Spleen (tissue), 11 donors: ENCODE measurements at regions not wholly inside any gene's neighbourhood (a gene's known extent, or its start where the extent isn't known, plus 50 kb on each side); places are given as distances from the start of the nearest gene placed in this dataset.

Experiments used
- DNase-seq: peaks from one replicate; pipeline ENCODE4 v3.0.0-alpha.2; 2020
- H3K27ac ChIP-seq, 8 donors: fragments of 200-600 bp; sonication (generic) in 7 of 8; 1 replicate in 4 of 8; 2 replicates in 4 of 8; pipeline versions ENCODE4 v1.5.0 to v1.8.0; 2016 to 2021; ENCODE audit warnings: inconsistent platforms in 4 of 8, mild to moderate bottlenecking in 4 of 8, moderate library complexity in 1 of 8
- H3K27me3 ChIP-seq, 7 donors: fragments of 200-600 bp; sonication (generic) in 6 of 7; replicated peaks in 1 of 7; 1 replicate in 4 of 7; 2 replicates in 3 of 7; pipeline versions ENCODE4 v1.5.0 to v1.8.0; 2016 to 2021; ENCODE audit warnings: inconsistent platforms in 3 of 7, mild to moderate bottlenecking in 1 of 7
- H3K36me3 ChIP-seq, 6 donors: fragments of 200-600 bp; sonication (generic) in 5 of 6; 1 replicate in 4 of 6; 2 replicates in 2 of 6; pipeline versions ENCODE4 v1.5.0 to v1.8.0; 2016 to 2021; ENCODE audit warnings: inconsistent platforms in 2 of 6
- H3K4me1 ChIP-seq, 6 donors: fragments of 200-600 bp; sonication (generic) in 5 of 6; 1 replicate in 3 of 6; 2 replicates in 3 of 6; pipeline versions ENCODE4 v1.5.0 to v1.8.0; 2016 to 2021; ENCODE audit warnings: inconsistent platforms in 3 of 6
- H3K4me3 ChIP-seq, 8 donors: fragments of 200-600 bp; sonication (generic) in 7 of 8; 1 replicate in 4 of 8; 2 replicates in 4 of 8; pipeline versions ENCODE4 v1.5.0 to v1.8.0; 2016 to 2021; ENCODE audit warnings: inconsistent platforms in 4 of 8, mild to moderate bottlenecking in 4 of 8, moderate library complexity in 2 of 8
- H3K9me3 ChIP-seq, 8 donors: fragments of 200-600 bp; sonication (generic) in 7 of 8; 1 replicate in 4 of 8; 2 replicates in 4 of 8; pipeline versions ENCODE4 v1.5.0 to v1.8.0; 2016 to 2021; ENCODE audit warnings: inconsistent platforms in 4 of 8
- CTCF ChIP-seq, 11 experiments: fragments of 200-600 bp in 7 of 11; fragments of 450-650 bp in 4 of 11; sonication (generic) in 4 of 11; IDR thresholded peaks in 8 of 11; conservative IDR thresholded peaks in 3 of 11; 1 replicate in 7 of 11; 2 replicates in 4 of 11; pipeline versions ENCODE4 v1.4.0 to v1.8.0; 2016 to 2021; ENCODE audit warnings: antibody characterized with exemption in 11 of 11, inconsistent platforms in 4 of 11, mild to moderate bottlenecking in 1 of 11
- POLR2A ChIP-seq, 3 donors: fragments of 450-650 bp; IDR thresholded peaks; one replicate each; pipeline ENCODE4 v1.5.1; 2017; ENCODE audit warnings: antibody characterized with exemption in 3 of 3, mild to moderate bottlenecking in 1 of 3
- POLR2AphosphoS5 ChIP-seq, 3 donors: sonication (generic); formaldehyde crosslinking; IDR thresholded peaks; one replicate each; pipeline ENCODE4 v1.5.1; 2017; ENCODE audit warnings: antibody characterized with exemption in 3 of 3
- WGBS, 5 donors: extraction: QIAGEN DNeasy Blood & Tissue Kit in 3 of 5; methylation state at CpG; one replicate each; pipeline versions ENCODE4 v1.1.5 to v1.1.7; 2013 to 2018; 5-methylcytosine and 5-hydroxymethylcytosine counted together
- intact Hi-C: fragments of 100-400 bp; cut with DNase I; formaldehyde crosslinking; loops from one replicate; pipeline ENCODE4 v1.15.0; 2023; ENCODE audit warnings: low total_unique reads
- donor health status: healthy with polysubstance abuse.
- donor health status: DM: no; HTN: no; CAD: no; lungs with moderate emphysema.
- donor health status: DM: no; HTN: no; CAD: no.
- donor health status: Bipolar disorder and iron deficiency.
- donor health status: healthy.
- donor health status: DM: no; HTN: no; CAD: no.
- donor health status: DM: yes; HTN: yes; CAD: no.

GRCh38 chr10:55740110-55740509, 620.9 kb downstream of the ZWINT start:
- intact Hi-C loops: no loop called here
- H3K36me3 ChIP-seq: no peaks in the 10 kb centered on the region
- H3K4me1 ChIP-seq: no peaks in the 10 kb centered on the region
- DNase-seq: no peak
- TF ChIP-seq POLR2AphosphoS5 (IDR thresholded peaks at IDR 0.05) (no peak), CTCF (IDR thresholded peaks at IDR 0.05 in 8 of 11, conservative IDR thresholded peaks at IDR 0.05 in 3 of 11) (no peak), POLR2A (IDR thresholded peaks at IDR 0.05) (no peak)
- H3K27ac ChIP-seq: no peak overlapping the region
- 75 to 89% (median 83%) methylated on average over 2 of the region's 2 CpGs for whole genome bisulfite sequencing, 5 donors
- H3K9me3 ChIP-seq: no peaks in the 10 kb centered on the region
- no peak overlapping the region for H3K4me3 ChIP-seq
- no peaks in the 10 kb centered on the region for H3K27me3 ChIP-seq

- Histone ChIP-seq H3K9me3 (no peaks in the 10 kb centered on the region), H3K27me3 (no peaks in the 10 kb centered on the region), H3K4me1 (no peaks in the 10 kb centered on the region), H3K4me3 (no peak overlapping the region), H3K27ac (no peak overlapping the region), H3K36me3 (no peaks in the 10 kb centered on the region)
- intact Hi-C loops: no loop called here
- 35 to 67% (median 37%) methylated on average over 2 of the region's 2 CpGs for WGBS, 5 donors
- no peak for DNase-seq
- TF ChIP-seq POLR2A (IDR thresholded peaks at IDR 0.05) (no peak), CTCF (IDR thresholded peaks at IDR 0.05 in 8 of 11, conservative IDR thresholded peaks at IDR 0.05 in 3 of 11) (no peak), POLR2AphosphoS5 (IDR thresholded peaks at IDR 0.05) (no peak)
These were observed 626.9 kb downstream of the ZWINT start for GRCh38 chr10:55734112-55734511.

- intact Hi-C loops: no loop called here
- Histone ChIP-seq H3K27ac (no peak overlapping the region), H3K27me3 (no peaks in the 10 kb centered on the region), H3K36me3 (no peaks in the 10 kb centered on the region), H3K4me1 (no peaks in the 10 kb centered on the region), H3K9me3 (peaks cover 0 to 10% (median 0%) of the 10 kb centered on the region in 8 donors), H3K4me3 (no peak overlapping the region)
- 66 to 80% (median 78%) methylated on average over 2 of the region's 2 CpGs for WGBS, 5 donors
- DNase-seq: no peak
- TF ChIP-seq POLR2AphosphoS5 (IDR thresholded peaks at IDR 0.05) (no peak), CTCF (IDR thresholded peaks at IDR 0.05 in 8 of 11, conservative IDR thresholded peaks at IDR 0.05 in 3 of 11) (no peak), POLR2A (IDR thresholded peaks at IDR 0.05) (no peak)
These were observed 656.1 kb downstream of the ZWINT start for GRCh38 chr10:55704950-55705349.

GRCh38 chr10:55668326-55668922, 692.6 kb downstream of the ZWINT start:
- intact Hi-C loops: no loop called here
- TF ChIP-seq POLR2A (IDR thresholded peaks at IDR 0.05) (no peak), POLR2AphosphoS5 (IDR thresholded peaks at IDR 0.05) (no peak)
- DNase-seq: no peak
- Histone ChIP-seq H3K27me3 (no peaks in the 10 kb centered on the region), H3K4me3 (no peak overlapping the region), H3K4me1 (no peaks in the 10 kb centered on the region), H3K9me3 (no peaks in the 10 kb centered on the region), H3K27ac (no peak overlapping the region), H3K36me3 (no peaks in the 10 kb centered on the region)
- WGBS, 5 donors: 65 to 81% (median 76%) methylated on average over 2 of the region's 2 CpGs

GRCh38 chr10:55653531-55653930, 707.5 kb downstream of the ZWINT start:
- Histone ChIP-seq H3K4me1 (no peaks in the 10 kb centered on the region), H3K27me3 (no peaks in the 10 kb centered on the region), H3K36me3 (no peaks in the 10 kb centered on the region), H3K27ac (no peak overlapping the region), H3K4me3 (no peak overlapping the region), H3K9me3 (no peaks in the 10 kb centered on the region)
- intact Hi-C loops: no loop called here
- TF ChIP-seq POLR2A (IDR thresholded peaks at IDR 0.05) (no peak), POLR2AphosphoS5 (IDR thresholded peaks at IDR 0.05) (no peak), CTCF (IDR thresholded peaks at IDR 0.05 in 8 of 11, conservative IDR thresholded peaks at IDR 0.05 in 3 of 11) (no peak)
- no peak for DNase-seq
